Mucosa of descending colon (tissue), 3 donors: ENCODE measurements at regions not wholly inside any gene's neighbourhood (a gene's known extent, or its start where the extent isn't known, plus 50 kb on each side); places are given as distances from the start of the nearest gene placed in this dataset.

ENCODE experiments used
- ATAC-seq: fragments of 200-7000 bp; cut with Tn5 transposase; one replicate; pipeline ENCODE4 v1.9.1; 2020; ENCODE audit warnings: mild to moderate bottlenecking, moderate library complexity
- DNase-seq, 3 donors: peaks; one replicate each; pipeline ENCODE4 v3.0.0-alpha.2; 2020
- H3K36me3 ChIP-seq: fragments of 200-600 bp; one replicate; pipeline ENCODE4 v1.8.0; 2021; ENCODE audit warnings: low read depth, mild to moderate bottlenecking
- H3K4me1 ChIP-seq: fragments of 200-600 bp; one replicate; pipeline ENCODE4 v1.8.0; 2021; ENCODE audit warnings: low read depth, mild to moderate bottlenecking
- H3K4me3 ChIP-seq: fragments of 200-600 bp; one replicate; pipeline ENCODE4 v1.8.0; 2021; ENCODE audit warnings: mild to moderate bottlenecking
- H3K9me3 ChIP-seq: fragments of 200-600 bp; one replicate; pipeline ENCODE4 v1.8.0; 2021; ENCODE audit warnings: mild to moderate bottlenecking
- intact Hi-C, 2 donors: fragments of 100-400 bp; cut with DNase I in 1 of 2; cut with micrococcal nuclease in 1 of 2; formaldehyde crosslinking; loops; one replicate each; pipeline versions ENCODE4 v1.11.0 to v1.11.1; 2022; cut with DNase I, micrococcal nuclease
- TF ChIP-seq, protein P1 (sequence below): fragments of 200-600 bp; IDR thresholded peaks from one replicate; pipeline ENCODE4 v1.8.0; 2022; ENCODE audit warnings: antibody characterized with exemption, mild to moderate bottlenecking
- donor health status: DM: no; HTN: no; CAD: no; lungs with moderate emphysema.
- donor health status: DM: no; HTN: no; CAD: no.
- donor health status: DM: no; HTN: yes; CAD: no.

DNA sequence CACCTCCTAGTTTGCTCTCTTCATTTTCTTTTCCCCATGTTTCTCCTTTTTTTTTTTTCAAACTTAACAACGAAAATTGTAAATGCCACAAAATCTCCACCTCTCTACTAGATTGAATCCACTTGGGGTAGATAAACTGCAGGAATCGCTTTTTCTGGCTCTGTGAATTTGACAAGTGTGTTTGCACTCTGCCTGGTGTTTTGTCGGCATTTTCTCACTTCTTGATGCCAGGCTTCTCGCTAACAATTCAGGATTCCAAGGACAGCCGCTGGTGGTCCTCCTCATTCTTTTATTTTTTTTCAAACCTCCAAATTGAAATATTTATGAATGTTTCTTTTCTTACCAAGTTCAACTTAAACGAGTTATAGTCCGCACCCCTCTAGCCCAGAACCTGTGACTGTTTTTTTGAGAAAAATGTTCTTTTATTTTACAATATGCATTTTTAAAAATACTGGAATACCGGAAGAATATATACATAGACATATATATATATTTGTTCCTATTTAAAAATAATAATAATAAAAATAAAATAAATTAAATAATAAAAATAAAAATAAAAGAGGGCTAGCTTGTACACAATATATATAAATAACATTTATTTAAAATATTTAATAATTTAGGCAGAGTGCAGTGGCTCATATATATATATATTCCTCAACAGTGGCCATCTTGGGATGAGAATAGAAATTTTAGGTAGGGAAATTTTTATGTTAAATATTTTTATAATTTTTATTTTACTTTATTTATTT is 538.8 kb downstream of the TYW1 start:
- TF ChIP-seq, protein P1, sequence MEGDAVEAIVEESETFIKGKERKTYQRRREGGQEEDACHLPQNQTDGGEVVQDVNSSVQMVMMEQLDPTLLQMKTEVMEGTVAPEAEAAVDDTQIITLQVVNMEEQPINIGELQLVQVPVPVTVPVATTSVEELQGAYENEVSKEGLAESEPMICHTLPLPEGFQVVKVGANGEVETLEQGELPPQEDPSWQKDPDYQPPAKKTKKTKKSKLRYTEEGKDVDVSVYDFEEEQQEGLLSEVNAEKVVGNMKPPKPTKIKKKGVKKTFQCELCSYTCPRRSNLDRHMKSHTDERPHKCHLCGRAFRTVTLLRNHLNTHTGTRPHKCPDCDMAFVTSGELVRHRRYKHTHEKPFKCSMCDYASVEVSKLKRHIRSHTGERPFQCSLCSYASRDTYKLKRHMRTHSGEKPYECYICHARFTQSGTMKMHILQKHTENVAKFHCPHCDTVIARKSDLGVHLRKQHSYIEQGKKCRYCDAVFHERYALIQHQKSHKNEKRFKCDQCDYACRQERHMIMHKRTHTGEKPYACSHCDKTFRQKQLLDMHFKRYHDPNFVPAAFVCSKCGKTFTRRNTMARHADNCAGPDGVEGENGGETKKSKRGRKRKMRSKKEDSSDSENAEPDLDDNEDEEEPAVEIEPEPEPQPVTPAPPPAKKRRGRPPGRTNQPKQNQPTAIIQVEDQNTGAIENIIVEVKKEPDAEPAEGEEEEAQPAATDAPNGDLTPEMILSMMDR = no peak
- ATAC-seq = no peak
- Histone ChIP-seq H3K4me1 (no peaks in the 10 kb centered on the region), H3K36me3 (no peaks in the 10 kb centered on the region), H3K4me3 (no peak overlapping the region), H3K9me3 (peaks cover 6% of the 10 kb centered on the region)
- intact Hi-C loops = no loop called here
- no peak for DNase-seq

GRCh38 chr7:67542916-67543315 is 546.3 kb downstream of the TYW1 start:
- intact Hi-C loops = no loop called here

DNA sequence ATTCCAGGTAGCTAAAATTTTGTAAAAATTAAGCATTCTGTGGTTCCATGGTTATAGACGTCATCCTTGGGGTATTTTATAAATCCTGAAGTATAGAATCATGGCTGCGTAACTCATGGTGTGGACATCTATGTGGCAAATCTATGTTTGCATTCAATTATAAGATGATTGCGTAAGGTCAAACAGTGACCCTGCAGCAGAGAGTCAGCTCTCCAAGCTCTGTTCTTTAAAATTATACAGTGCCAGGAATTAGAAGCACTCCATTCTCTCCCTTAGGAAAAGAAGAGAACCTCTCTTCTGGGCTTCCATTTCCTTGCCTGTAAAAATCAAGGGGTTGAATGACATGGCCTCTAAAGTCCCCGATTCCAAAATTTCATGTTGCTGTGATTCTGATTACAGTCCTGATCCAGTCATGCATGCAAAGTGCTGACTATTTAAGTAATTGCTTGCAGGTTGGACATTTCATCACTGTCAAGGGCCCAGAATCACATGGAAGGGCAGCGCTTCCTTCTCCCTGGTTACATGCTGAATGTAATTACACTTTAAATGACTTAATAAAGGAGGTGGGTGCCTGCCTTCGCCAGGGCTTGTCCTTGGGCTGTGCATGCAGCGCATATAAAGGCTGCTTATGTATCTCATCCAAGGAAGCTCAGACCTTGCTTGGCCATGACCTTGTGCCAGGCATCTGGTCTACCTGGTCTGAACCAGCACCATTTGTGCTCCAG is 550.7 kb downstream of the TYW1 start:
- DNase-seq (no peak), ATAC-seq (no peak)
- Histone ChIP-seq H3K4me1 (no peaks in the 10 kb centered on the region), H3K9me3 (peaks cover 21% of the 10 kb centered on the region), H3K4me3 (no peak overlapping the region), H3K36me3 (no peaks in the 10 kb centered on the region)
- TF ChIP-seq, protein P1 = no peak
- intact Hi-C loops = no loop called here

More at GRCh38 chr7:67542916-67543315, 546.3 kb downstream of the TYW1 start:
- DNase-seq (no peak), ATAC-seq (no peak)
- no peaks in the 10 kb centered on the region for H3K4me1 ChIP-seq
- H3K4me3 ChIP-seq = no peak overlapping the region
- TF ChIP-seq, protein P1 = no peak
- H3K36me3 ChIP-seq = no peaks in the 10 kb centered on the region
- peaks cover 6% of the 10 kb centered on the region for H3K9me3 ChIP-seq

DNA sequence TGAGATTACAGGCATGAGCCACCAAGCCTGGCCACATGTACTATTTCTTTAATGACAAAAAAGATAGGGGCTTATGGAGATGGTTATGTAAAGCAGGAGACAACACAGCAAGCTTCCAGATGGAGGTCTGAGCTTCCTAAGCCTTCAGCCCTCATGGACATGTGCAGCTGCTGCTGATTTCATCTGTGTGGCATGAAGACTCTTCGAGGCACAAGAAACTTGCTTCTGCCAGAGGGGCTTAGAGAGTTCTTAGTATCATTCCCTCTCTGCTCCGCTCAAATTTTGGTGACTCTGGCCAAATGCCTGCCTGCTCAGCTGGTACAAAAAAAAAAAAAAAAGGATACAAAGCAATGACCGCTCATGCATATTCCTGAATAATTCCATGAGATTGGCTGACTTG is 552.5 kb downstream of the TYW1 start:
- Histone ChIP-seq H3K4me1 (no peaks in the 10 kb centered on the region), H3K4me3 (no peak overlapping the region), H3K9me3 (peaks cover 21% of the 10 kb centered on the region), H3K36me3 (no peaks in the 10 kb centered on the region)
- intact Hi-C loops = no loop called here
- TF ChIP-seq, protein P1 = no peak
- no peak for ATAC-seq
- no peak for DNase-seq

DNA sequence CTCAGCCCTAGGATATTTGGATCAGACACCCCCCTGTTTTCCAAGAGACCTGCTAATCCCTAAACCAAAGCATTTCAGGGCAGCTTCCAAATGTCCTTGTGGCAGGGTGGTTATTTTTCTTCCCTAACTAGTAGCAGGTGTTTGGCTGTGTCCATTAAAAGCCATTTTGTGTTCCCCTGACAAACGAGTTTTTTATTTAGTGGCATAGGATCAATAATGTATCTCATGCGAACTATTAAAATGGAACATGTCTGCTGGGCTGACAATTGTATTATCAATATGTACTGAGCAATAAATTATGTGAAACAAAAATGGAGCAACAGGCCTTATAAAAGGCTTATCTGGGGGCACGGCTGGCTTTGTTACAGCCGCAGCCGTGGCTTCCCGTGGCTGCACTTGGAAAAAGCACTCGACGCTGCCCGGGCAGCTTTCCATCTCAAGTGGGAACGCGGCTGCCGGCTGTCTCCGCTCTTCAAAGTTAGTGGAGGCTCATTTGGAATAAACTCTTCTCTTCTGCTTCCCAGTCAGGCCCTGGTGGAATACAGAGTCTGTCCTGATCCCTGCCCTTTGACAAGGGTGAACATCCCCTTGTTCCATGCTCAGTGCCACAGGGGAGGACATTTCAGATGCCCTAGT is 554.3 kb downstream of the TYW1 start:
- TF ChIP-seq, protein P1 = no peak
- Histone ChIP-seq H3K4me3 (no peak overlapping the region), H3K4me1 (no peaks in the 10 kb centered on the region), H3K9me3 (peaks cover 21% of the 10 kb centered on the region), H3K36me3 (no peaks in the 10 kb centered on the region)
- intact Hi-C loops = no loop called here
- ATAC-seq = no peak
- no peak for DNase-seq
